ENCODE measurements at regions not wholly inside any gene's neighbourhood (a gene's known extent, or its start where the extent isn't known, plus 50 kb on each side); places are given as distances from the start of the nearest gene placed in this dataset.

DNA sequence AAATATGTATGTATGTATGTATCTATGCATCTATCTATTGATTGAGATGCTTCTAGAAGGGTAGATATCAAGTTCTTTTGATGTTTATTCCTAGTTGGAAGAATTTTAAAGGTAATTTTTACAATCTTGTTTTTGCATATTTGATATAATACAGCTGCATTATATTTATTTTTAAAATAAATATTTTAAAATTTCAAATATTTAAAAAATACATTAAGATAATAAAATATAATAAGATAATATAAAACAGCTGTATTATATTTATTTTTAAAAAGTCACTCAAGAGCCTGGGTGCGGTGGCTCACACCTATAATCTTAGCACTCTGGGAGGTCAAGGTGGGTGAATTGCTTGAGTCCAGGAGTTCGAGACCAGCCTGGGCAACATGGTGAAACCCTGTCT, 92.5 kb downstream of the LIPG start:
- TF ChIP-seq POLR2AphosphoS5 (IDR thresholded peaks at IDR 0.05; ENCODE audit: low read depth) (no peak), SPI1 (IDR thresholded peaks at IDR 0.05; ENCODE audit: borderline replicate concordance, low read depth) (no peak), GABPA (IDR thresholded peaks at IDR 0.05; ENCODE audit: low read depth) (no peak)
- TF ChIP-seq, protein P1, sequence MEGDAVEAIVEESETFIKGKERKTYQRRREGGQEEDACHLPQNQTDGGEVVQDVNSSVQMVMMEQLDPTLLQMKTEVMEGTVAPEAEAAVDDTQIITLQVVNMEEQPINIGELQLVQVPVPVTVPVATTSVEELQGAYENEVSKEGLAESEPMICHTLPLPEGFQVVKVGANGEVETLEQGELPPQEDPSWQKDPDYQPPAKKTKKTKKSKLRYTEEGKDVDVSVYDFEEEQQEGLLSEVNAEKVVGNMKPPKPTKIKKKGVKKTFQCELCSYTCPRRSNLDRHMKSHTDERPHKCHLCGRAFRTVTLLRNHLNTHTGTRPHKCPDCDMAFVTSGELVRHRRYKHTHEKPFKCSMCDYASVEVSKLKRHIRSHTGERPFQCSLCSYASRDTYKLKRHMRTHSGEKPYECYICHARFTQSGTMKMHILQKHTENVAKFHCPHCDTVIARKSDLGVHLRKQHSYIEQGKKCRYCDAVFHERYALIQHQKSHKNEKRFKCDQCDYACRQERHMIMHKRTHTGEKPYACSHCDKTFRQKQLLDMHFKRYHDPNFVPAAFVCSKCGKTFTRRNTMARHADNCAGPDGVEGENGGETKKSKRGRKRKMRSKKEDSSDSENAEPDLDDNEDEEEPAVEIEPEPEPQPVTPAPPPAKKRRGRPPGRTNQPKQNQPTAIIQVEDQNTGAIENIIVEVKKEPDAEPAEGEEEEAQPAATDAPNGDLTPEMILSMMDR (IDR thresholded peaks at IDR 0.05; ENCODE audit: insufficient read depth, low read length) = no peak
- TF ChIP-seq, protein P2, sequence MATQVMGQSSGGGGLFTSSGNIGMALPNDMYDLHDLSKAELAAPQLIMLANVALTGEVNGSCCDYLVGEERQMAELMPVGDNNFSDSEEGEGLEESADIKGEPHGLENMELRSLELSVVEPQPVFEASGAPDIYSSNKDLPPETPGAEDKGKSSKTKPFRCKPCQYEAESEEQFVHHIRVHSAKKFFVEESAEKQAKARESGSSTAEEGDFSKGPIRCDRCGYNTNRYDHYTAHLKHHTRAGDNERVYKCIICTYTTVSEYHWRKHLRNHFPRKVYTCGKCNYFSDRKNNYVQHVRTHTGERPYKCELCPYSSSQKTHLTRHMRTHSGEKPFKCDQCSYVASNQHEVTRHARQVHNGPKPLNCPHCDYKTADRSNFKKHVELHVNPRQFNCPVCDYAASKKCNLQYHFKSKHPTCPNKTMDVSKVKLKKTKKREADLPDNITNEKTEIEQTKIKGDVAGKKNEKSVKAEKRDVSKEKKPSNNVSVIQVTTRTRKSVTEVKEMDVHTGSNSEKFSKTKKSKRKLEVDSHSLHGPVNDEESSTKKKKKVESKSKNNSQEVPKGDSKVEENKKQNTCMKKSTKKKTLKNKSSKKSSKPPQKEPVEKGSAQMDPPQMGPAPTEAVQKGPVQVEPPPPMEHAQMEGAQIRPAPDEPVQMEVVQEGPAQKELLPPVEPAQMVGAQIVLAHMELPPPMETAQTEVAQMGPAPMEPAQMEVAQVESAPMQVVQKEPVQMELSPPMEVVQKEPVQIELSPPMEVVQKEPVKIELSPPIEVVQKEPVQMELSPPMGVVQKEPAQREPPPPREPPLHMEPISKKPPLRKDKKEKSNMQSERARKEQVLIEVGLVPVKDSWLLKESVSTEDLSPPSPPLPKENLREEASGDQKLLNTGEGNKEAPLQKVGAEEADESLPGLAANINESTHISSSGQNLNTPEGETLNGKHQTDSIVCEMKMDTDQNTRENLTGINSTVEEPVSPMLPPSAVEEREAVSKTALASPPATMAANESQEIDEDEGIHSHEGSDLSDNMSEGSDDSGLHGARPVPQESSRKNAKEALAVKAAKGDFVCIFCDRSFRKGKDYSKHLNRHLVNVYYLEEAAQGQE (IDR thresholded peaks at IDR 0.05; ENCODE audit: insufficient replicate concordance, low read depth) = no peak
